DMS153 (cell line): ENCODE measurements at regions not wholly inside any gene's neighbourhood (a gene's known extent, or its start where the extent isn't known, plus 50 kb on each side); places are given as distances from the start of the nearest gene placed in this dataset.

Experiments
- DNase-seq: peaks from one replicate; lab custom pipeline; 2025; lab: John Stamatoyannopoulos, UW

- DNase-seq: no peak
These were observed 176.2 kb downstream of the CYLD start for GRCh38 chr16:50917950-50918703.

GRCh38 chr16:50916040-50916439 is 174.2 kb downstream of the CYLD start:
- no peak for DNase-seq

- DNase-seq: no peak
These were observed 173.2 kb downstream of the CYLD start for GRCh38 chr16:50915120-50915519.

- no peak for DNase-seq
These were observed 168.8 kb downstream of the CYLD start for GRCh38 chr16:50910736-50911100.

GRCh38 chr16:50909831-50910735 is 168.2 kb downstream of the CYLD start:
- DNase-seq: no peak

- DNase-seq: no peak
These were observed 166.6 kb downstream of the CYLD start for GRCh38 chr16:50908468-50908867.

GRCh38 chr16:50906454-50906853 is 164.6 kb downstream of the CYLD start:
- no peak for DNase-seq

GRCh38 chr16:50902457-50902856 is 160.6 kb downstream of the CYLD start:
- no peak for DNase-seq

- DNase-seq: no peak
These were observed 159.2 kb downstream of the CYLD start for GRCh38 chr16:50901062-50901461.

- no peak for DNase-seq
These were observed 158.6 kb downstream of the CYLD start for GRCh38 chr16:50900391-50900942.

GRCh38 chr16:50899951-50900350 is 158.1 kb downstream of the CYLD start:
- DNase-seq: no peak

- DNase-seq: no peak
These were observed 147.9 kb downstream of the CYLD start for GRCh38 chr16:50889746-50890145.

- no peak for DNase-seq
These were observed 147.4 kb downstream of the CYLD start for GRCh38 chr16:50889276-50889675.

- DNase-seq: no peak
These were observed 146.8 kb downstream of the CYLD start for GRCh38 chr16:50888486-50889261.

GRCh38 chr16:50887500-50888298 is 145.8 kb downstream of the CYLD start:
- no peak for DNase-seq

GRCh38 chr16:50884066-50884860 is 142.4 kb downstream of the CYLD start:
- DNase-seq: no peak

- DNase-seq: no peak
These were observed 140.1 kb downstream of the CYLD start for GRCh38 chr16:50881956-50882355.

GRCh38 chr16:50881331-50881830 is 139.5 kb downstream of the CYLD start:
- DNase-seq: no peak

- DNase-seq: no peak
These were observed 139.0 kb downstream of the CYLD start for GRCh38 chr16:50880926-50881325.
